ENCODE measurements at regions not wholly inside any gene's neighbourhood (a gene's known extent, or its start where the extent isn't known, plus 50 kb on each side); places are given as distances from the start of the nearest gene placed in this dataset.

GRCh38 chr2:37830636-37831035 lies 94.5 kb upstream of the RMDN2 start:
- TF ChIP-seq CTCF (IDR thresholded peaks at IDR 0.05) (no peak), POLR2A (IDR thresholded peaks at IDR 0.05) (no peak)
